KMS-11 (cell line): ENCODE measurements at regions not wholly inside any gene's neighbourhood (a gene's known extent, or its start where the extent isn't known, plus 50 kb on each side); places are given as distances from the start of the nearest gene placed in this dataset.

Source experiments
- H2AFZ ChIP-seq: fragments of 200-600 bp; sonication (generic); 2 replicates; pipeline ENCODE4 v1.6.1; 2016; ENCODE audit warnings: antibody characterized with exemption, mixed run types, low read depth
- H3K27ac ChIP-seq: fragments of 200-600 bp; sonication (generic); 2 replicates; pipeline ENCODE4 v1.6.1; 2016; ENCODE audit warnings: mild to moderate bottlenecking, mixed run types
- H3K27me3 ChIP-seq: fragments of 200-600 bp; sonication (generic); 2 replicates; pipeline ENCODE4 v1.6.1; 2017; ENCODE audit warnings: mild to moderate bottlenecking, low read depth, mixed run types, moderate library complexity; ENCODE audit not compliant: insufficient read depth
- H3K36me3 ChIP-seq: fragments of 200-600 bp; sonication (generic); 2 replicates; pipeline ENCODE4 v1.6.1; 2017; ENCODE audit warnings: mild to moderate bottlenecking, mixed run types; ENCODE audit not compliant: insufficient read depth
- H3K4me1 ChIP-seq: fragments of 200-600 bp; sonication (generic); 2 replicates; pipeline ENCODE4 v1.6.1; 2016; ENCODE audit warnings: mild to moderate bottlenecking, low read depth, mixed run types; ENCODE audit not compliant: poor library complexity, severe bottlenecking
- H3K4me2 ChIP-seq: fragments of 200-600 bp; sonication (generic); 2 replicates; pipeline ENCODE4 v1.7.0; 2016; ENCODE audit warnings: mild to moderate bottlenecking, mixed run types
- H3K4me3 ChIP-seq: fragments of 200-600 bp; sonication (generic); IDR thresholded peaks from 2 replicates; pipeline ENCODE4 v1.6.1; 2017; ENCODE audit warnings: low read depth, low read length, mixed read lengths; ENCODE audit not compliant: insufficient read depth
- H3K79me2 ChIP-seq: fragments of 200-600 bp; sonication (generic); 2 replicates; pipeline ENCODE4 v1.6.1; 2016; ENCODE audit warnings: low read depth, mixed run types; ENCODE audit not compliant: insufficient read depth
- H3K9ac ChIP-seq: fragments of 200-600 bp; sonication (generic); 2 replicates; pipeline ENCODE4 v1.6.1; 2016; ENCODE audit warnings: mild to moderate bottlenecking, mixed run types
- H4K20me1 ChIP-seq: fragments of 200-600 bp; sonication (generic); 2 replicates; pipeline ENCODE4 v1.6.1; 2016; ENCODE audit warnings: mild to moderate bottlenecking, mixed run types; ENCODE audit not compliant: insufficient read depth
- TF ChIP-seq, protein P1 (sequence below): fragments of 200-600 bp; sonication (generic); conservative IDR thresholded peaks from 2 replicates; pipeline ENCODE4 v1.6.1; 2017; ENCODE audit warnings: low read depth, mild to moderate bottlenecking, antibody characterized with exemption, low read length, moderate library complexity, mixed read lengths

DNA sequence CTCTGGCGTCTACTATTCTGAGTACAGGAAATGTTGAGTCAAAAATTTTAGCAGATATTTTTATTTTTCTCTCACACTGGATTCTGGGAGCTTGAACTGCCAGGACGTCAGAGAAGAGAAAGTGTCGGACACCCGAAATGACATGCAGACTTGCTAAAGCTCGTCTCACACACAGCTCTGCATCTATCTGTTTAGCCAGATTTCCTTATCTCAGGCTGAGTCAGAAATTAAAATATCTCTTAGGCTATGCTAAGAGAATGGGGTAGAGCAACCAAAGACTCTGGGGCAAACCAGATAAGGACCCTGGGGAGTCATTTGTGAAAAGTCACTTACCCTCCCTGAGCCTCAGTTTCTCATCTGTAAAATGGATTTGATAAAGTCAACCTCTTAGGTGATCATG lies 1124.1 kb downstream of the VRK1 start:
- Histone ChIP-seq H3K79me2 (no peaks in the 10 kb centered on the region), H4K20me1 (no peaks in the 10 kb centered on the region), H3K36me3 (no peaks in the 10 kb centered on the region), H3K9ac (no peak overlapping the region), H3K27ac (no peak overlapping the region), H3K4me3 (no peak overlapping the region), H3K4me2 (no peak overlapping the region), H2AFZ (no peak overlapping the region), H3K4me1 (no peaks in the 10 kb centered on the region), H3K27me3 (no peaks in the 10 kb centered on the region)
- TF ChIP-seq, protein P1, sequence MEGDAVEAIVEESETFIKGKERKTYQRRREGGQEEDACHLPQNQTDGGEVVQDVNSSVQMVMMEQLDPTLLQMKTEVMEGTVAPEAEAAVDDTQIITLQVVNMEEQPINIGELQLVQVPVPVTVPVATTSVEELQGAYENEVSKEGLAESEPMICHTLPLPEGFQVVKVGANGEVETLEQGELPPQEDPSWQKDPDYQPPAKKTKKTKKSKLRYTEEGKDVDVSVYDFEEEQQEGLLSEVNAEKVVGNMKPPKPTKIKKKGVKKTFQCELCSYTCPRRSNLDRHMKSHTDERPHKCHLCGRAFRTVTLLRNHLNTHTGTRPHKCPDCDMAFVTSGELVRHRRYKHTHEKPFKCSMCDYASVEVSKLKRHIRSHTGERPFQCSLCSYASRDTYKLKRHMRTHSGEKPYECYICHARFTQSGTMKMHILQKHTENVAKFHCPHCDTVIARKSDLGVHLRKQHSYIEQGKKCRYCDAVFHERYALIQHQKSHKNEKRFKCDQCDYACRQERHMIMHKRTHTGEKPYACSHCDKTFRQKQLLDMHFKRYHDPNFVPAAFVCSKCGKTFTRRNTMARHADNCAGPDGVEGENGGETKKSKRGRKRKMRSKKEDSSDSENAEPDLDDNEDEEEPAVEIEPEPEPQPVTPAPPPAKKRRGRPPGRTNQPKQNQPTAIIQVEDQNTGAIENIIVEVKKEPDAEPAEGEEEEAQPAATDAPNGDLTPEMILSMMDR = no peak

DNA sequence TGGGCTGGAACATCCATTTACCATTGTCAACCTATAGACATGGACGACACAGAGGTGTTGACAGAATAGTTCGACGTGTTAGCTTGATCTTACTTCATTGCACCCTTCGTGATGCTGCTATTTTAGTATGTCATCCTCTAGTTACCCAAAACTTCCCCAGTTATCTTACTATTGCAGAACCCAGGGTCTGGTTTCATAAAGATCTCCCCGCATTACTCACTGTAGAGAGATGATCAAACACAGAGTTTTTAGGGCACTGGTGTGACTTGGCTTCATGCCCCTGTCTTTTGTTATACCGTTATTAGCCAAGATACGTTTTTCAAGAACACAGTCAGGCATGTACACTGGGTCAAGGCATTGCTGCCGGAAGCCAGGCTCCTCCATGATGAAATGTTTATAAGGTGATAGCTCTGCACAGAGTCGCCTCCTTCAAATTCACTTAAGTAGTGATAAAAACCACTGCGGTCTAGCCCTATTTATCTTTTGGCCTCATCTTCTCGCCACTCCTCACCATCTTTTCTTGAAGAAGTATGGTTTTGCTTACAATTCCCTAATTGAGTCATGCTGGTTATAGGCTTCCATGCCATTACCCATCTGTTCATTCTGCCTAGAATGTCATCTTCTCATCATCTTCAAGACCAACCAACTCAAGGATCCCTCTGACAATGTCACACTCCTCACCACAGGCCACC lies 1127.9 kb downstream of the VRK1 start:
- Histone ChIP-seq H3K4me2 (no peak overlapping the region), H3K36me3 (no peaks in the 10 kb centered on the region), H3K4me1 (no peaks in the 10 kb centered on the region), H3K27ac (no peak overlapping the region), H3K9ac (no peak overlapping the region), H3K4me3 (no peak overlapping the region), H3K79me2 (no peaks in the 10 kb centered on the region), H3K27me3 (no peaks in the 10 kb centered on the region), H4K20me1 (no peaks in the 10 kb centered on the region), H2AFZ (no peak overlapping the region)
- TF ChIP-seq, protein P1 = no peak

DNA sequence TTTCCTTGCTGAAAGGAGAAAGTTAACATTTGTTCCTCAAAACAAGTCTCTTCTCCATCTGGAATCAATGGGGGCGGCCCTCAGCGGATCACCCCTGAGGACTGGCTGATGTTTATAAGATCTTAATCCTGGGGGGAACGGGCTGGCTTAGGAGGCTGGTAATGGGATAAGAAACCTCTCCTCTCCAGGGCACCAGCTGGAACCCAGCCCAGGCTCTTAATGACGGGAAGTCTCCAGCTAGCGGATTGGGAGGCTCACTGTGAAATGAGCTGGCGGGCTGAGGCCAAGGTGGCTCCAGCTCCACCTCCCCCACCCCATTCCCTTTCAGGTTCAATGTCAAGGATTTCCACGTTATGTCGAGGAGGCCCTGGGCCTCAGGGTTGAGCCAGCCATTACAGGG lies 1133.0 kb downstream of the VRK1 start:
- TF ChIP-seq, protein P1 = no peak
- no peak overlapping the region for H3K4me2 ChIP-seq
- no peaks in the 10 kb centered on the region for H3K4me1 ChIP-seq
- no peaks in the 10 kb centered on the region for H3K27me3 ChIP-seq
- H3K27ac ChIP-seq = no peak overlapping the region
- no peak overlapping the region for H3K9ac ChIP-seq
- H3K36me3 ChIP-seq = no peaks in the 10 kb centered on the region
- H3K4me3 ChIP-seq = no peak overlapping the region
- no peaks in the 10 kb centered on the region for H4K20me1 ChIP-seq
- no peaks in the 10 kb centered on the region for H3K79me2 ChIP-seq
- no peak overlapping the region for H2AFZ ChIP-seq

DNA sequence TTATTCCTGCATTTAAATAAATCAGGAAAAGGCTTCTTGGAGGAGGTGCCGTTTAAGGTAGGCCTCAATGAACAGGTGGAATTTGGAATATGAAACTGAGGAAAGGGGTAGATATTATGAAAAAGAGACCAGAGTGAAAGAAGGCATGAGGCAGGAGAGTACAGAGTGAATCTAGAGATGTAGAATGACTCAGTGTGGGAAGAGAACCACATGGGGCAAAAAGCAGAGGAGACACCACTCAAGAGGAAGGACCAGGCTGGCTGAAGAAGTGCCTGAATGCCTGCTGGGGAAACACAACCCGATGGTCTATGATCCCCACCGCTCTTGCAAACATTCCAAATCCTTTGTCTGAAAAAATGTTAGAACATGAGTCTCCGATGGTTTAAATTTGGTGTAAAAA lies 1134.1 kb downstream of the VRK1 start:
- H4K20me1 ChIP-seq = no peaks in the 10 kb centered on the region
- H3K4me1 ChIP-seq = no peaks in the 10 kb centered on the region
- H3K27ac ChIP-seq = no peak overlapping the region
- no peak overlapping the region for H3K4me2 ChIP-seq
- H3K36me3 ChIP-seq = no peaks in the 10 kb centered on the region
- no peaks in the 10 kb centered on the region for H3K79me2 ChIP-seq
- H3K9ac ChIP-seq = no peak overlapping the region
- no peaks in the 10 kb centered on the region for H3K27me3 ChIP-seq
- no peak overlapping the region for H3K4me3 ChIP-seq
- TF ChIP-seq, protein P1 = no peak
- H2AFZ ChIP-seq = no peak overlapping the region
